ENCODE measurements at regions not wholly inside any gene's neighbourhood (a gene's known extent, or its start where the extent isn't known, plus 50 kb on each side); places are given as distances from the start of the nearest gene placed in this dataset.

GRCh38 chr7:45975367-45975766, 54.3 kb upstream of the IGFBP3 start:
- intact Hi-C loops (cut with DNase I, micrococcal nuclease): no loop called here
- H3K36me3 ChIP-seq (ENCODE audit: insufficient read depth, low read length): no peaks in the 10 kb centered on the region
- H3K27ac Mint-ChIP-seq: no peak overlapping the region
- H3K27me3 ChIP-seq (ENCODE audit: control insufficient read depth in 1 of 2, insufficient read depth in 2 of 2, low read length in 2 of 2): no peaks in the 10 kb centered on the region
- no peaks in the 10 kb centered on the region for H3K4me1 Mint-ChIP-seq (ENCODE audit: low read depth)
- H3K4me3 ChIP-seq (ENCODE audit: low read length): no peak overlapping the region
- DNase-seq (no peak), ATAC-seq (ENCODE audit: poor library complexity) (no peak)
- H3K4me3 Mint-ChIP-seq: no peak overlapping the region
- peaks cover 0 to 28% of the 10 kb centered on the region in 2 experiments for H3K9me3 ChIP-seq (ENCODE audit: control insufficient read depth in 1 of 2, insufficient read depth in 1 of 2, low read length in 2 of 2)
- H3K4me1 ChIP-seq (ENCODE audit: insufficient read depth, low read length): no peaks in the 10 kb centered on the region
- ChIA-PET POLR2A (no interaction called here), CTCF (no interaction called here)
- H3K27me3 Mint-ChIP-seq: no peaks in the 10 kb centered on the region
- no peaks in the 10 kb centered on the region for H3K9me3 Mint-ChIP-seq
- no peak overlapping the region for H3K27ac ChIP-seq (ENCODE audit: low read depth in 1 of 2, low read length in 2 of 2)
- H3K36me3 Mint-ChIP-seq (ENCODE audit: low read depth): peaks cover 29% of the 10 kb centered on the region
- no peak for TF ChIP-seq CTCF (IDR thresholded peaks at IDR 0.05)

GRCh38 chr7:45974540-45975360, 53.7 kb upstream of the IGFBP3 start:
- POLR2A ChIA-PET: no interaction called here
- Mint-ChIP-seq H3K27ac (no peak overlapping the region), H3K36me3 (ENCODE audit: low read depth) (peaks cover 26% of the 10 kb centered on the region), H3K4me3 (no peak overlapping the region), H3K27me3 (no peaks in the 10 kb centered on the region), H3K9me3 (no peaks in the 10 kb centered on the region), H3K4me1 (ENCODE audit: low read depth) (no peaks in the 10 kb centered on the region)
- Histone ChIP-seq H3K4me1 (ENCODE audit: insufficient read depth, low read length) (no peaks in the 10 kb centered on the region), H3K4me3 (ENCODE audit: low read length) (no peak overlapping the region), H3K27me3 (ENCODE audit: control insufficient read depth in 1 of 2, insufficient read depth in 2 of 2, low read length in 2 of 2) (no peaks in the 10 kb centered on the region), H3K27ac (ENCODE audit: low read depth in 1 of 2, low read length in 2 of 2) (no peak overlapping the region), H3K36me3 (ENCODE audit: insufficient read depth, low read length) (no peaks in the 10 kb centered on the region), H3K9me3 (ENCODE audit: control insufficient read depth in 1 of 2, insufficient read depth in 1 of 2, low read length in 2 of 2) (peaks cover 0 to 24% of the 10 kb centered on the region in 2 experiments)
- ATAC-seq (ENCODE audit: poor library complexity): no peak
- DNase-seq: no peak
- CTCF ChIA-PET: no interaction called here
- intact Hi-C loops (cut with DNase I, micrococcal nuclease): no loop called here
- no peak for TF ChIP-seq CTCF (IDR thresholded peaks at IDR 0.05)

GRCh38 chr7:45973725-45974532, 52.9 kb upstream of the IGFBP3 start:
- Histone ChIP-seq H3K27me3 (ENCODE audit: control insufficient read depth in 1 of 2, insufficient read depth in 2 of 2, low read length in 2 of 2) (no peaks in the 10 kb centered on the region), H3K4me1 (ENCODE audit: insufficient read depth, low read length) (no peaks in the 10 kb centered on the region), H3K36me3 (ENCODE audit: insufficient read depth, low read length) (no peaks in the 10 kb centered on the region), H3K9me3 (ENCODE audit: control insufficient read depth in 1 of 2, insufficient read depth in 1 of 2, low read length in 2 of 2) (peaks cover 0 to 24% of the 10 kb centered on the region in 2 experiments), H3K4me3 (ENCODE audit: low read length) (no peak overlapping the region), H3K27ac (ENCODE audit: low read depth in 1 of 2, low read length in 2 of 2) (no peak overlapping the region)
- no peaks in the 10 kb centered on the region for H3K9me3 Mint-ChIP-seq
- H3K27me3 Mint-ChIP-seq: no peaks in the 10 kb centered on the region
- POLR2A ChIA-PET: no interaction called here
- intact Hi-C loops (cut with DNase I, micrococcal nuclease): no loop called here
- CTCF ChIA-PET: no interaction called here
- no peak overlapping the region for H3K27ac Mint-ChIP-seq
- DNase-seq: no peak
- no peak for ATAC-seq (ENCODE audit: poor library complexity)
- TF ChIP-seq CTCF (IDR thresholded peaks at IDR 0.05): no peak
- H3K4me1 Mint-ChIP-seq (ENCODE audit: low read depth): no peaks in the 10 kb centered on the region
- peaks cover 24% of the 10 kb centered on the region for H3K36me3 Mint-ChIP-seq (ENCODE audit: low read depth)
- no peak overlapping the region for H3K4me3 Mint-ChIP-seq

Measured in CD4-positive, alpha-beta T cell (primary cell).